MCF 10A (cell line): ENCODE measurements at regions not wholly inside any gene's neighbourhood (a gene's known extent, or its start where the extent isn't known, plus 50 kb on each side); places are given as distances from the start of the nearest gene placed in this dataset.

Experiments
- BruUV-seq: library from RNA; stranded (reverse); fragments of 400-500 nt; replicated peaks from 2 replicates; lab custom pipeline; 2021; lab: Mats Ljungman, UMichigan
- CTCF ChIA-PET: fragments of 300-600 bp; sonication (Branson Sonifier 250); formaldehyde crosslinking; extraction: SDS; loops from one replicate; lab custom pipeline; 2021; ENCODE audit warnings: antibody characterized with exemption, inconsistent platforms; lab: Yijun Ruan, JAX
- POLR2A ChIA-PET: fragments of 300-600, 350-650 bp; sonication (Branson Sonifier 250); formaldehyde crosslinking; extraction: SDS; loops from one replicate; lab custom pipeline; 2020; ENCODE audit warnings: antibody characterized with exemption, inconsistent platforms; lab: Yijun Ruan, JAX
- DNase-seq: peaks from one replicate; pipeline ENCODE4 v3.0.0-alpha.2; 2018; ENCODE audit not compliant: unreplicated experiment
- H3K27ac Mint-ChIP-seq: one replicate; pipeline ENCODE4 v1.8.0; 2022; ENCODE audit warnings: mild to moderate bottlenecking, low read depth, mixed read lengths; ENCODE audit not compliant: unreplicated experiment
- H3K27me3 Mint-ChIP-seq: one replicate; pipeline ENCODE4 v1.8.0; 2022; ENCODE audit warnings: mixed read lengths; ENCODE audit not compliant: insufficient read depth, unreplicated experiment
- H3K36me3 Mint-ChIP-seq: one replicate; pipeline ENCODE4 v1.8.0; 2022; ENCODE audit warnings: mild to moderate bottlenecking, moderate library complexity, mixed read lengths; ENCODE audit not compliant: insufficient read depth, unreplicated experiment
- H3K4me1 Mint-ChIP-seq: one replicate; pipeline ENCODE4 v1.8.0; 2022; ENCODE audit warnings: mixed read lengths; ENCODE audit not compliant: insufficient read depth, unreplicated experiment
- H3K4me3 Mint-ChIP-seq: one replicate; pipeline ENCODE4 v1.8.0; 2022; ENCODE audit warnings: mild to moderate bottlenecking, moderate library complexity, mixed read lengths; ENCODE audit not compliant: unreplicated experiment
- H3K9me3 Mint-ChIP-seq: one replicate; pipeline ENCODE4 v1.8.0; 2022; ENCODE audit warnings: mixed read lengths; ENCODE audit not compliant: unreplicated experiment
- intact Hi-C: fragments of 100-400 bp; cut with micrococcal nuclease; formaldehyde crosslinking; loops from 2 replicates; pipeline ENCODE4 v1.14.1; 2022
- TF ChIP-seq, protein P1 (sequence below): fragments of 200-600 bp; IDR thresholded peaks from one replicate; pipeline ENCODE4 v1.8.0; 2022; ENCODE audit warnings: antibody characterized with exemption, mild to moderate bottlenecking; ENCODE audit not compliant: unreplicated experiment

DNA sequence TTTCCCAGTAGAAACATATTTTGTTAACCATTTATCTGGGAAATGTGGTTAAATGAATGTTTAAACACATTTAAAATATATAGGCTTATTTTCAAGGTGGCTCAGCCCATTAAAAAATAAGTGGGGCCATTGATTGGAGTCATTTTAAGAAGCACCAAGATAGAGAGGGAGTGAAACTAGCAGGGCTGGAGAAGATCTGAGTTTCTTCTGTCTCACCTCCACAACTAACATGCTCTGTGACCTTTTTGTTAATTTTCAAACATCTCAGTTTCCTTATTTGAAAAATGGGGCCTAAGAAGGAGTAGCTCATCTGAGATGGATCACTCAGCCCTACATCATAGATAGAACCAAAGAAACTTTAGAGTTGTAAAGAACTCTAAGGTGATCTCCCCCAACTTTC lies 254.8 kb downstream of the KCNS3 start:
- no peaks in the 10 kb centered on the region for H3K9me3 Mint-ChIP-seq
- H3K4me3 Mint-ChIP-seq, result no peak overlapping the region
- no peaks in the 10 kb centered on the region for H3K4me1 Mint-ChIP-seq
- CTCF ChIA-PET, result no interaction called here
- no peak overlapping the region for H3K27ac Mint-ChIP-seq
- no peak for DNase-seq
- no peaks in the 10 kb centered on the region for H3K36me3 Mint-ChIP-seq
- POLR2A ChIA-PET, result interaction anchor here (0.9 kb wide), 1 partner anchor 10 kb away, joined by 3 read pairs; no protein-coding TSS in a partner anchor
- TF ChIP-seq, protein P1, sequence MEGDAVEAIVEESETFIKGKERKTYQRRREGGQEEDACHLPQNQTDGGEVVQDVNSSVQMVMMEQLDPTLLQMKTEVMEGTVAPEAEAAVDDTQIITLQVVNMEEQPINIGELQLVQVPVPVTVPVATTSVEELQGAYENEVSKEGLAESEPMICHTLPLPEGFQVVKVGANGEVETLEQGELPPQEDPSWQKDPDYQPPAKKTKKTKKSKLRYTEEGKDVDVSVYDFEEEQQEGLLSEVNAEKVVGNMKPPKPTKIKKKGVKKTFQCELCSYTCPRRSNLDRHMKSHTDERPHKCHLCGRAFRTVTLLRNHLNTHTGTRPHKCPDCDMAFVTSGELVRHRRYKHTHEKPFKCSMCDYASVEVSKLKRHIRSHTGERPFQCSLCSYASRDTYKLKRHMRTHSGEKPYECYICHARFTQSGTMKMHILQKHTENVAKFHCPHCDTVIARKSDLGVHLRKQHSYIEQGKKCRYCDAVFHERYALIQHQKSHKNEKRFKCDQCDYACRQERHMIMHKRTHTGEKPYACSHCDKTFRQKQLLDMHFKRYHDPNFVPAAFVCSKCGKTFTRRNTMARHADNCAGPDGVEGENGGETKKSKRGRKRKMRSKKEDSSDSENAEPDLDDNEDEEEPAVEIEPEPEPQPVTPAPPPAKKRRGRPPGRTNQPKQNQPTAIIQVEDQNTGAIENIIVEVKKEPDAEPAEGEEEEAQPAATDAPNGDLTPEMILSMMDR, result no peak
- no TSS peak for BruUV-seq
- peaks cover 14% of the 10 kb centered on the region for H3K27me3 Mint-ChIP-seq
- intact Hi-C loops, result no loop called here

DNA sequence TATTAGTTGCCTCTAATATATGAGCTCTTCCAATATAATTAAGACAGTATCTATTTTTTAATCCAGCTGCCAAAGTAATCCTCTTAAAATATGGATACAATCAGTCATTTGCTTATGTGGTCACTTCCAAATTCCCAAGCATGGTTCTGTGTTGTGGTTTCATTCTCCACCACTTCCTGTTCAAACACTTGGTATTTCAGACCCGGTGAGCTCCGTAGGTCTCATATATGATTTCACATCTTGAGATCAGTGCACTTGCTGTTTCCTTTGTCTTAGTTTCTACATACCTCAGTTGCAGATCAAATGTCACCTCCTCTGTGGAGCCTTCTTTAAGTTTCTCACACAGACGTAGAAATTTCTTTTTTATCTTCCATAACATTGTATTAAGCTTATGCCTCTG lies 254.2 kb downstream of the KCNS3 start:
- no TSS peak for BruUV-seq
- TF ChIP-seq, protein P1, result no peak
- H3K27me3 Mint-ChIP-seq, result peaks cover 14% of the 10 kb centered on the region
- H3K9me3 Mint-ChIP-seq, result no peaks in the 10 kb centered on the region
- no peaks in the 10 kb centered on the region for H3K4me1 Mint-ChIP-seq
- intact Hi-C loops, result no loop called here
- DNase-seq, result no peak
- H3K27ac Mint-ChIP-seq, result no peak overlapping the region
- no peak overlapping the region for H3K4me3 Mint-ChIP-seq
- no peaks in the 10 kb centered on the region for H3K36me3 Mint-ChIP-seq
- CTCF ChIA-PET, result no interaction called here
- POLR2A ChIA-PET, result interaction anchor here (0.9 kb wide), 1 partner anchor 10 kb away, joined by 3 read pairs; no protein-coding TSS in a partner anchor

DNA sequence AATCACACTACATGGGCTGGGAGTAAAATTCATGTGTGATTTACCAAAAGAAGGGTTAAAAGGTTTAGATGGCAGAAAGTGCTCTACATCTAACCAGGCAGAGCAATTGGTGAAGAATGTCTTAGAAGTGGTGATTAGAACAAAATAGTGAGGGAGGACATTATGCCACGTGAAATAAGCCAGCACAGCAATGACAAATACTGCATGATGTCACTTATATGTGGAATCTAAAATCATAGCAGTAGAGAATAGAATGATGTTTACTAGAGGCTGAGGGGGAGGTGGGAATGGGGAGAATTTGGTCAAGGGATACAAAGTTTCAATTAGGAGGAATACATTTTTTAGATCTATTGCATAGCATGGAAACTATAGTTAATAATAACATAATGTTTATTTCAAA lies 253.3 kb downstream of the KCNS3 start:
- no TSS peak for BruUV-seq
- Mint-ChIP-seq H3K4me1 (no peaks in the 10 kb centered on the region), H3K4me3 (no peak overlapping the region), H3K9me3 (no peaks in the 10 kb centered on the region), H3K27me3 (peaks cover 14% of the 10 kb centered on the region), H3K27ac (no peak overlapping the region), H3K36me3 (no peaks in the 10 kb centered on the region)
- TF ChIP-seq, protein P1, result no peak
- ChIA-PET POLR2A (no interaction called here), CTCF (no interaction called here)
- no peak for DNase-seq
- intact Hi-C loops, result no loop called here

DNA sequence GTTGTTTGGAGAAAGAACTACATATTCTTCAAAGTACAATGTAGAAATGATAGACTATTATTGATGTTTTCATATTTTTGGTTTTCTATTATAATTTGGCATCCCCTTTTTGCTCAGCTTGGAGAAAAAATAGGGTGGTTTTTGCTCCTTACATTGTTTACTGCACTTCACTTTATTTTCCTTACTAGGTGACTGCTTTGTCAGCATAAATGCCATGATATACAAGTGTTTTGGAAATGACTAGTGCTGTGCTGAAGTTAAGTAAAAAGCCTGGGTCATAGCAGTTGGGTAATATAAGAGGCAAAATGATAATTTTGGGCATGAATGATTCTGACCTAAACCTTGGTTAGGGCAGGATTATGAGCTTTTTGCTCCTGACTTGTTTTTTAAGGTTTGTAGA lies 250.9 kb downstream of the KCNS3 start:
- BruUV-seq, result no TSS peak
- ChIA-PET POLR2A (no interaction called here), CTCF (interaction anchor here (0.5 to 1.2 kb wide), 2 partner anchors 12 to 20 kb away, joined by 3 to 14 read pairs; no protein-coding TSS in a partner anchor)
- intact Hi-C loops, result no loop called here
- no peaks in the 10 kb centered on the region for H3K4me1 Mint-ChIP-seq
- no peak overlapping the region for H3K27ac Mint-ChIP-seq
- no peaks in the 10 kb centered on the region for H3K9me3 Mint-ChIP-seq
- TF ChIP-seq, protein P1, result no peak
- H3K4me3 Mint-ChIP-seq, result no peak overlapping the region
- DNase-seq, result no peak
- H3K36me3 Mint-ChIP-seq, result no peaks in the 10 kb centered on the region
- H3K27me3 Mint-ChIP-seq, result peaks cover 19% of the 10 kb centered on the region
